C1 segment of cervical spinal cord (tissue), 14 donors: ENCODE measurements at regions not wholly inside any gene's neighbourhood (a gene's known extent, or its start where the extent isn't known, plus 50 kb on each side); places are given as distances from the start of the nearest gene placed in this dataset.
"Not testable (repeated sequence)": the region's sequence is repeated elsewhere in the genome, so short reads cannot be mapped to it uniquely, and the experiment has no call there.

Experiments
- DNase-seq, 14 donors: peaks; one replicate each; lab custom pipeline; 2025; lab: John Stamatoyannopoulos, UW

- DNase-seq, result no peak
These were observed 199.7 kb downstream of the KCNS3 start for GRCh38 chr2:18078216-18078615.

GRCh38 chr2:18077704-18078103 lies 199.2 kb downstream of the KCNS3 start:
- DNase-seq, result no peak

- DNase-seq, result no peak
These were observed 198.8 kb downstream of the KCNS3 start for GRCh38 chr2:18077231-18077630.

- DNase-seq, result no peak
These were observed 196.0 kb downstream of the KCNS3 start for GRCh38 chr2:18074476-18074875.

- DNase-seq, result no peak
These were observed 195.1 kb downstream of the KCNS3 start for GRCh38 chr2:18073601-18074000.

GRCh38 chr2:18067588-18068384 lies 189.3 kb downstream of the KCNS3 start:
- DNase-seq, result peak in 1 of 14 donors; percentile 2

- no peak for DNase-seq
These were observed 188.4 kb downstream of the KCNS3 start for GRCh38 chr2:18066894-18067293.

- no peak for DNase-seq
These were observed 187.6 kb downstream of the KCNS3 start for GRCh38 chr2:18066066-18066465.

- DNase-seq, result peak in 1 of 14 donors; percentile 3
These were observed 186.8 kb downstream of the KCNS3 start for GRCh38 chr2:18065249-18065648.

- no peak for DNase-seq
These were observed 185.5 kb downstream of the KCNS3 start for GRCh38 chr2:18063826-18064470.

GRCh38 chr2:18062892-18063291 lies 184.4 kb downstream of the KCNS3 start:
- no peak for DNase-seq

- DNase-seq, result no peak
These were observed 183.2 kb downstream of the KCNS3 start for GRCh38 chr2:18061717-18062116.

GRCh38 chr2:18057657-18058056 lies 179.2 kb downstream of the KCNS3 start:
- DNase-seq, result no peak

- DNase-seq, result no peak
These were observed 176.8 kb downstream of the KCNS3 start for GRCh38 chr2:18055290-18055689.

GRCh38 chr2:18050001-18050400 lies 171.5 kb downstream of the KCNS3 start:
- no peak for DNase-seq

- no peak for DNase-seq
These were observed 170.9 kb downstream of the KCNS3 start for GRCh38 chr2:18049325-18049724.

GRCh38 chr2:18047896-18048657 lies 169.6 kb downstream of the KCNS3 start:
- no peak for DNase-seq

GRCh38 chr2:18047213-18047611 lies 168.7 kb downstream of the KCNS3 start:
- DNase-seq, result peak in 1 of 14 donors; percentile 6

GRCh38 chr2:18046558-18047212 lies 168.2 kb downstream of the KCNS3 start:
- peak in 1 of 14 donors; percentile 13 for DNase-seq

- DNase-seq, result no peak
These were observed 167.6 kb downstream of the KCNS3 start for GRCh38 chr2:18046017-18046416.

- DNase-seq, result no peak
These were observed 166.8 kb downstream of the KCNS3 start for GRCh38 chr2:18045230-18045629.

- not testable (repeated sequence) for DNase-seq
These were observed 138.9 kb downstream of the KCNS3 start for GRCh38 chr2:18017381-18017780.
